ENCODE measurements at regions not wholly inside any gene's neighbourhood (a gene's known extent, or its start where the extent isn't known, plus 50 kb on each side); places are given as distances from the start of the nearest gene placed in this dataset.

- DNase-seq (ENCODE audit: low spot score): no peak
- CTCF ChIA-PET: no interaction called here
- intact Hi-C loops (cut with micrococcal nuclease; ENCODE audit: unreplicated experiment): no loop called here
- TF ChIP-seq, protein P1, sequence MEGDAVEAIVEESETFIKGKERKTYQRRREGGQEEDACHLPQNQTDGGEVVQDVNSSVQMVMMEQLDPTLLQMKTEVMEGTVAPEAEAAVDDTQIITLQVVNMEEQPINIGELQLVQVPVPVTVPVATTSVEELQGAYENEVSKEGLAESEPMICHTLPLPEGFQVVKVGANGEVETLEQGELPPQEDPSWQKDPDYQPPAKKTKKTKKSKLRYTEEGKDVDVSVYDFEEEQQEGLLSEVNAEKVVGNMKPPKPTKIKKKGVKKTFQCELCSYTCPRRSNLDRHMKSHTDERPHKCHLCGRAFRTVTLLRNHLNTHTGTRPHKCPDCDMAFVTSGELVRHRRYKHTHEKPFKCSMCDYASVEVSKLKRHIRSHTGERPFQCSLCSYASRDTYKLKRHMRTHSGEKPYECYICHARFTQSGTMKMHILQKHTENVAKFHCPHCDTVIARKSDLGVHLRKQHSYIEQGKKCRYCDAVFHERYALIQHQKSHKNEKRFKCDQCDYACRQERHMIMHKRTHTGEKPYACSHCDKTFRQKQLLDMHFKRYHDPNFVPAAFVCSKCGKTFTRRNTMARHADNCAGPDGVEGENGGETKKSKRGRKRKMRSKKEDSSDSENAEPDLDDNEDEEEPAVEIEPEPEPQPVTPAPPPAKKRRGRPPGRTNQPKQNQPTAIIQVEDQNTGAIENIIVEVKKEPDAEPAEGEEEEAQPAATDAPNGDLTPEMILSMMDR (conservative IDR thresholded peaks at IDR 0.05; ENCODE audit: low read depth, low read length): no peak
- no peak for TF ChIP-seq EZH2 (IDR thresholded peaks at IDR 0.05; ENCODE audit: borderline replicate concordance, low read depth, low read length, poor library complexity, severe bottlenecking)
- no peak overlapping the region for H3K4me3 ChIP-seq (ENCODE audit: low read depth, low read length, poor library complexity, severe bottlenecking)
- POLR2A ChIA-PET (ENCODE audit: low non-redundant PET): no interaction called here
- H3K27ac ChIP-seq (ENCODE audit: low read depth, low read length, poor library complexity, severe bottlenecking): no peak overlapping the region
- H3K27me3 ChIP-seq (replicated peaks; ENCODE audit: insufficient read depth, low read depth, low read length, poor library complexity): no peaks in the 10 kb centered on the region
- no TSS peak for BruUV-seq (replicated peaks)
- H3K4me1 ChIP-seq (ENCODE audit: insufficient read depth, low read length, poor library complexity, severe bottlenecking): no peaks in the 10 kb centered on the region
- no peaks in the 10 kb centered on the region for H3K9me3 ChIP-seq (ENCODE audit: low read depth, low read length, poor library complexity, severe bottlenecking)
- no peaks in the 10 kb centered on the region for H3K36me3 ChIP-seq (ENCODE audit: insufficient read depth, low read length, poor library complexity, severe bottlenecking)
Observed at GRCh38 chr4:34922325-34922724, 1322.0 kb downstream of the ARAP2 start.

- BruUV-seq (replicated peaks): no TSS peak
- Histone ChIP-seq H3K27ac (ENCODE audit: low read depth, low read length, poor library complexity, severe bottlenecking) (no peak overlapping the region), H3K27me3 (replicated peaks; ENCODE audit: insufficient read depth, low read depth, low read length, poor library complexity) (no peaks in the 10 kb centered on the region), H3K4me3 (ENCODE audit: low read depth, low read length, poor library complexity, severe bottlenecking) (no peak overlapping the region), H3K4me1 (ENCODE audit: insufficient read depth, low read length, poor library complexity, severe bottlenecking) (no peaks in the 10 kb centered on the region), H3K9me3 (ENCODE audit: low read depth, low read length, poor library complexity, severe bottlenecking) (no peaks in the 10 kb centered on the region), H3K36me3 (ENCODE audit: insufficient read depth, low read length, poor library complexity, severe bottlenecking) (no peaks in the 10 kb centered on the region)
- intact Hi-C loops (cut with micrococcal nuclease; ENCODE audit: unreplicated experiment): no loop called here
- ChIA-PET CTCF (no interaction called here), POLR2A (ENCODE audit: low non-redundant PET) (no interaction called here)
- no peak for TF ChIP-seq EZH2 (IDR thresholded peaks at IDR 0.05; ENCODE audit: borderline replicate concordance, low read depth, low read length, poor library complexity, severe bottlenecking)
- TF ChIP-seq, protein P1 (conservative IDR thresholded peaks at IDR 0.05; ENCODE audit: low read depth, low read length): no peak
- no peak for DNase-seq (ENCODE audit: low spot score)
Observed at GRCh38 chr4:34932591-34932990, 1311.7 kb downstream of the ARAP2 start.

- TF ChIP-seq EZH2 (IDR thresholded peaks at IDR 0.05; ENCODE audit: borderline replicate concordance, low read depth, low read length, poor library complexity, severe bottlenecking): no peak
- TF ChIP-seq, protein P1 (conservative IDR thresholded peaks at IDR 0.05; ENCODE audit: low read depth, low read length): no peak
- no TSS peak for BruUV-seq (replicated peaks)
- DNase-seq (ENCODE audit: low spot score): no peak
- intact Hi-C loops (cut with micrococcal nuclease; ENCODE audit: unreplicated experiment): no loop called here
- POLR2A ChIA-PET (ENCODE audit: low non-redundant PET): no interaction called here
- H3K36me3 ChIP-seq (ENCODE audit: insufficient read depth, low read length, poor library complexity, severe bottlenecking): no peaks in the 10 kb centered on the region
- no peak overlapping the region for H3K27ac ChIP-seq (ENCODE audit: low read depth, low read length, poor library complexity, severe bottlenecking)
- H3K4me3 ChIP-seq (ENCODE audit: low read depth, low read length, poor library complexity, severe bottlenecking): no peak overlapping the region
- H3K4me1 ChIP-seq (ENCODE audit: insufficient read depth, low read length, poor library complexity, severe bottlenecking): no peaks in the 10 kb centered on the region
- H3K9me3 ChIP-seq (ENCODE audit: low read depth, low read length, poor library complexity, severe bottlenecking): no peaks in the 10 kb centered on the region
- H3K27me3 ChIP-seq (replicated peaks; ENCODE audit: insufficient read depth, low read depth, low read length, poor library complexity): no peaks in the 10 kb centered on the region
- CTCF ChIA-PET: no interaction called here
Observed at GRCh38 chr4:34935739-34936138, 1308.6 kb downstream of the ARAP2 start.
